Loucy (cell line): ENCODE measurements at regions not wholly inside any gene's neighbourhood (a gene's known extent, or its start where the extent isn't known, plus 50 kb on each side); places are given as distances from the start of the nearest gene placed in this dataset.

Experiments used
- CTCF ChIP-seq: fragments of 200-600 bp; sonication (generic); conservative IDR thresholded peaks from 2 replicates; pipeline ENCODE4 v1.5.1; 2014; ENCODE audit warnings: mild to moderate bottlenecking, antibody characterized with exemption, low read length
- EZH2phosphoT487 ChIP-seq: fragments of 200-600 bp; IDR thresholded peaks from 2 replicates; pipeline ENCODE4 v1.6.1; 2018; ENCODE audit warnings: antibody characterized with exemption, mild to moderate bottlenecking, moderate library complexity, borderline replicate concordance

GRCh38 chr10:81569488-81569887 is 305.5 kb upstream of the NRG3 start:
- TF ChIP-seq CTCF (no peak), EZH2phosphoT487 (no peak)
